ENCODE measurements at regions not wholly inside any gene's neighbourhood (a gene's known extent, or its start where the extent isn't known, plus 50 kb on each side); places are given as distances from the start of the nearest gene placed in this dataset.
"Not testable (repeated sequence)": the region's sequence is repeated elsewhere in the genome, so short reads cannot be mapped to it uniquely, and the experiment has no call there.

DNA sequence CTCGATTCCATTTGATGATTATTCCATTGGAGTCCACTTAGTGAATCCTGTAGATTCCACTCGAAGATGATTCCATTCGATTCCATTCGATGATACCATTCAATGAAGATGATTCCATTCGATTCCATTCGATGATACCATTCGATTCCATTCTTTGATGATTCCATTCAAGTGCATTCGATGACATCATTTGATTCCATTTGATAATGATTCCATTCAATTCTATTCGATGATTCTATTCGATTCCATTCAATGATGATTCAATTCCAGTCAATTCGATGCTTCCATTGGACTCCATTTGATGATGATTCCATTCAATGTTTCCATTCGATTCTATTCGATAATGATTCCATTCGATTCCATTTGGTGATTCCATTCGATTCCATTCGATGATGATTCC lies 1150.0 kb downstream of the TP53TG3F start:
- not testable (repeated sequence) for H3K4me1 ChIP-seq (ENCODE audit: insufficient read depth, low read length); H3K27me3 ChIP-seq (ENCODE audit: insufficient read depth, low read length); H3K4me3 ChIP-seq (ENCODE audit: low read length)
- peaks cover 91% of the 10 kb centered on the region for H3K9me3 ChIP-seq (ENCODE audit: low read depth, low read length)

Data from mononuclear cell (primary cell).